Esophagus squamous epithelium (tissue), 4 donors: ENCODE measurements at regions not wholly inside any gene's neighbourhood (a gene's known extent, or its start where the extent isn't known, plus 50 kb on each side); places are given as distances from the start of the nearest gene placed in this dataset.

Experiments
- POLR2A ChIP-seq, 4 donors: fragments of 450-650 bp; IDR thresholded peaks; one replicate each; pipeline ENCODE4 v1.6.1; 2017; ENCODE audit warnings: antibody characterized with exemption in 4 of 4, mild to moderate bottlenecking in 4 of 4, moderate library complexity in 3 of 4
- TF ChIP-seq, protein P1 (sequence below), 6 experiments: fragments of 450-650 bp in 4 of 6; fragments of 200-600 bp in 2 of 6; sonication (generic) in 2 of 6; IDR thresholded peaks; one replicate each; pipeline ENCODE4 v1.5.1; 2016 to 2019; ENCODE audit warnings: antibody characterized with exemption in 6 of 6, mild to moderate bottlenecking in 4 of 6, moderate library complexity in 4 of 6

DNA sequence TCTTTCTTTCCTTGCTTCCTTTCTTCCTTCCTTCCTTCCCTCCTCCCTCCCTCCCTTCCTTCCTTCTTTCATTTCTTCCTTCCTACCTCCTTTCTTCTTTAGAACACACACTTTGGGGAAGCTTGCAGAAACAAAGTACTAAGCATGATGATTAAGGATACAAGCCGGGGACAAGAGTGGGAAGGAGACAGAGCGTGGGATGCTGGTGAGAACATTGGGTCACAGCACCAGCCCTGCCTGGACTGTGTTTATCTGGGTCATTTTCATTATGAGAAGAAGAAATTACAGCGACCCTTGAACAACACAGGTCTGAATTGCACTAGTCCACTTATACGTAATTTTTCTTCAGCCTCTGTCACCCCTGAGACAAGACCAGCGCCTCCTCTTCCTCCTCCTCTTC lies 169.3 kb upstream of the TBL1X start:
- no peak for TF ChIP-seq POLR2A (IDR thresholded peaks at IDR 0.05)
- TF ChIP-seq, protein P1, sequence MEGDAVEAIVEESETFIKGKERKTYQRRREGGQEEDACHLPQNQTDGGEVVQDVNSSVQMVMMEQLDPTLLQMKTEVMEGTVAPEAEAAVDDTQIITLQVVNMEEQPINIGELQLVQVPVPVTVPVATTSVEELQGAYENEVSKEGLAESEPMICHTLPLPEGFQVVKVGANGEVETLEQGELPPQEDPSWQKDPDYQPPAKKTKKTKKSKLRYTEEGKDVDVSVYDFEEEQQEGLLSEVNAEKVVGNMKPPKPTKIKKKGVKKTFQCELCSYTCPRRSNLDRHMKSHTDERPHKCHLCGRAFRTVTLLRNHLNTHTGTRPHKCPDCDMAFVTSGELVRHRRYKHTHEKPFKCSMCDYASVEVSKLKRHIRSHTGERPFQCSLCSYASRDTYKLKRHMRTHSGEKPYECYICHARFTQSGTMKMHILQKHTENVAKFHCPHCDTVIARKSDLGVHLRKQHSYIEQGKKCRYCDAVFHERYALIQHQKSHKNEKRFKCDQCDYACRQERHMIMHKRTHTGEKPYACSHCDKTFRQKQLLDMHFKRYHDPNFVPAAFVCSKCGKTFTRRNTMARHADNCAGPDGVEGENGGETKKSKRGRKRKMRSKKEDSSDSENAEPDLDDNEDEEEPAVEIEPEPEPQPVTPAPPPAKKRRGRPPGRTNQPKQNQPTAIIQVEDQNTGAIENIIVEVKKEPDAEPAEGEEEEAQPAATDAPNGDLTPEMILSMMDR (IDR thresholded peaks at IDR 0.05) = no peak
